IPS-NIHi11 (cell line): ENCODE measurements at regions not wholly inside any gene's neighbourhood (a gene's known extent, or its start where the extent isn't known, plus 50 kb on each side); places are given as distances from the start of the nearest gene placed in this dataset.
A peak's percentile ranks its signal among the peaks of the same experiment; 100 is the strongest.

Experiments used
- DNase-seq: peaks from one replicate; pipeline ENCODE4 v3.0.0; 2012; ENCODE audit warnings: mixed read lengths, low spot score

DNA sequence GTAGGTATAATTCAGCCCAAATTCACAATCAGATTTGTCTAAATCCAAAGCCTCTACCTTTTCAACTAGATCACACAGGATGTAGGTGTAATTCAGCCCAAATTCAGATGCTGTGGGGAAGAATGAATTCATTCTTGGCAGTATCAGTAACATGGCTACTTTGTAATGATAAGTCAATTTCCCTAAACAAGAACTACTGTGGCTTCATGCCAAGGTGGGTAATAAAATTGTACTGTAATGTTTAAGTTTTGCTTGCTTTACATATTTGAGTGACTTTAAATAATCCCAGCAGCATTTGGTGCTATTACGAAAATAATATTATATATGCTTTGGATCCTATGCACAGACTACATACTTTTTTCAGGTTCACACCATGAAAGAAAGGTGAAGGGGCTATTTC, 239.1 kb downstream of the HDGFL1 start:
- DNase-seq, result no peak

DNA sequence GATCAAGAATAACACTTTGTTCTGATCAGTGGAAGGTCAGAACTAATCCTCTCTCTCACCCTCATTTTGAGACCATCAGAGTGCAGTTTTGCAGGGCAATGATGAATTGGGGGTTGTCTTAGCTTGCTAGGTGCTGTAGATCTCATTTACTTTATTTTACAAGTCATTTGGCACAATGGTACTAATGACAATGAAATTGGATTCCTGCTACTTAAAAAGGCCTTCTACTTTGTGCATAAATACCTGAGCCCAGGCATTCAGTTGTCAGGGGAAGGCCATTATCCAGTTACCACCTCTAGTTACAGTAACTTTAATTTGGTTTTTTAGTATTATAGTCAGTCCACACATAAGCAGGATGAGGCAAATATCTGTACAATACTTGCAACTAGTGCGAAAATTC, 240.0 kb downstream of the HDGFL1 start:
- DNase-seq, result no peak

DNA sequence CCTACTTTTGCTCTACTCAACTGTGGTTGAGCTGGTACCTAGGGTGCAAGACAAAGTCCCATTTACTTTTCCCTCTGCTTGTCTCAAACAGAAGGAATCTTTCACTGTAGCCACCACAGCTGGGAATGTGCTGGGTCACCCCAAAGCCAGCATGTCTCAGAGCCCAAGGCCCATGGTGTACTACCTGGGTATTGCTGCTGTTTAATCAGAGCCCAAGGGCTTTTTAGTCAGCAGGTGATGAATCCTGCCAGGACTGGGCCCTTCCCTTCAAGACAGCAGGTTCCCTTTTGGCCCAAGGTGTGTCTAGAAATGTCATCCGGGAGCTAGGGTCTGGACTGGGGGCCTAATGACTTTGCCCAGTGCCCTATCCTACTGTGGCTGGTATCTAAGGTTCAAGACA, 249.8 kb downstream of the HDGFL1 start:
- no peak for DNase-seq

DNA sequence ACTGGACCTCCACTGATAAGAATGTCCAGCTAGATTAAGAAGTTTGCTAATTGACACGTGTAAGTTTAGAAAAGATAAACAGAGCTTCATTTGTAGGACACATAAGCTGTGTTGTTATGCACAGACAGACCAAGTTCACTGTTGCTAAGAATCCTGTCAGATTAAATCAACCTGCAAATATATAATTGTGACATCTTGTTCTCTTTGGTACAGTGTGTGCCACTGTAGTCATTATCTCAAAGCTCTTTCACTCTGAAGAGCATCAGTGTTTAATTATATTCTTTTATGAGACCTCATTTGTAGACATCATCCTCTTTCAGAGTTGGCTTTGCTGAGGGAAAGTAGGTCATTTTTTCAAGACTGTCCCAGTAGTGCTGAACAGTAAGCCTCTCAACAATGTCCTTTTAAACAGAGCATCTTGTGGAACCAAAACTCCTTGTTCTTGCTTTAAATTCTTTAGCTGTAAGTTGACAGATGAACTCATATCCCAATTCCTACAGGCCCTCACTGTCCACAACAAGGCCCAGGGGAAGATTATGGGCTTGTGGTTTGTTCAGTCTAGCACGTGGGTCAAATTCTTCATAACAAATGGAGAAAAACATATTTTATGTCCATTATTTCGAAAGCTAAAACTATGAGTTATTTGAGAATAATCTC, 252.4 kb downstream of the HDGFL1 start:
- no peak for DNase-seq

DNA sequence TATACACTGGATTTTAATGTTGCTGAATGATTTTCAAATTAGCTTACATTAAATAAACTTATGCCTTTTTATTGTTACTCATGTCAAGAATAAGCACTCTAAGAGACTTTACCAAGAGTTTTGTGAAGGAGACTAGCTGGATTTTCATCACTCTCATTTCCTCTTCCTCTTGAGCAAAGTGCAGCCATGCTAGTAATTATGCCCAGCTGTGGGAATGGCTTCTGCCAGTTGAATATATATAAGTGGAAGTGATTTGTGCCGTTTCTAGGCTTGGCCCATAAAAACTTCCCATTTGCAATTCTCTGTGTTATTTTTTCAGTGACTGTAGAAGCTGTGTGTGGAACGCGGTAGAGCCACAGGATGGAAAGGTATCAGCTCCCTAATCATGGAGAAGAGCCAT, 255.8 kb downstream of the HDGFL1 start:
- no peak for DNase-seq

DNA sequence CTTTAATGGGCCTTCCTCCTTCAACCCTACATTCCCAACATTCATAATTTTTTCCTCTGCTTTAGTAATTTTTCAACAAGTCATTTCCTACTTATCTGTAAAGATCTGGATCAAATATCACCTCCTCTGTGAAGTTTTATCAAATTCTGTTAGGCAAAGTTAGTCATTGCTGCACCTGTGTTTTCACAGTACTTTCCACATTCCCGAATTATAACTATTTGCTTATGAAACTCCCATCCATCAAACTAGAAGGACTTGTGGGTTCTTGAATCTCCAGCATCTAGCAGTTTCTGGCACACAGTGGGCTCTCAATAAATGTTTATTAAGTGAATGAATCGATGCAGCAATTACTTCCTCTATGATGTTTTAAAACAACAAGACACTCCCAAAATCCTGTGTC, 257.6 kb downstream of the HDGFL1 start:
- DNase-seq, result no peak

DNA sequence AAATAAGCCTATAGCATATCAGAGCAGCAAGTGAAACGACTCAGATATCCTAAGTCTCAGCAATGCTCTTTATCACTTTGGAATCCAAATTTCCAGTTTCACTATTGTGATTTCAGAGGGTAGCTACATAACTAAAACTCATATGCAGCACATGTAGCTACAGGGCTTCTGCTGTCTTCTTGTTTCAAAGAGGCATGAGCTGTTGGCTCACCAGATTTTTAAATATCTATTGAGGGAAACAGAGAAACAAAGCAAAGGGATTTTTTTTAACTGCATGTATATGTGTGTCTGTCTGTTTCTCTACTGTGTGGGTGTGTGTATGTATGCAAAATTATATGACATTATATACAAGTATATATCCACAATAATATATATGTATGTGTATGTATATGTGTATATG, 258.4 kb downstream of the HDGFL1 start:
- no peak for DNase-seq

DNA sequence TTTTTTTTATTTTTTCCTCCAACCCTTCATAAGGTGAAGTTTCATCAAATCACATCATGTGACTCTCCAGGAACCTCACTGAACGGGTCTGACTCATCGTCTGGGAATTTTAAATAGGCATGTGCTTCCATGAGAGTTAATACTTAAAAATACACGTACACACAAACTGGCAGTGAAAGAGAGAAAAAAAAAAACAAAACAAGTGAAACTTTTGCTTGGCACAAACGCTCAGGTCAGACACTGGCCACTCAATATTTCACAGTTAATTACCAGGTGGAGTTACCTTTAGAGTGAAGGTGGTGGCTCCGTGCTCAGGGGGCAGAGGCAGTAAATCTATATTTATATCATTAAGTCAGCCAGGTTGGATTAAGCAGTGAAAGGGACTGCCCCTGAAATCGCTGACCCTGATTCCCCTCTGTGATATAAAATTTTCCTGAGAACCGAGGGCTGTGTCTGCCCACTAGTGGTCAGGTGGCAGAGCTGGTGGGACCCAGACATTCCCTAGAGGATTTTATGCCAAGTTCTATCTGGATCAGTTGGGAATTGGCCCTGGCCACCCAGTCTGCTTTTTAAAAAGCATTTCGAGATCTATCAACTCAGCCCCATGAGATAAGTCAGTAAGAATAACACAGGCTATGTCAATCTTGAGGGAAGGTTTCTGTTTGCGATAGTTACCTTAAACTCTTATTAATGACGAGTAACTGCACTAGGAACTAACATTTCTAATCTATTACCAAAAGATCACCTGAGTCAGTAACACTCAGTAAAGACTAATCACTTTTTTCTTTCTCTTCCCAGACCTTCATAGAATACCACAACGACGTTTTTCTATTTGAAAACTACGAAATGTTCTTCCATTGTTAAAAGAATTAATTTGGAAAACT, 259.1 kb downstream of the HDGFL1 start:
- DNase-seq, result peak; percentile 80

DNA sequence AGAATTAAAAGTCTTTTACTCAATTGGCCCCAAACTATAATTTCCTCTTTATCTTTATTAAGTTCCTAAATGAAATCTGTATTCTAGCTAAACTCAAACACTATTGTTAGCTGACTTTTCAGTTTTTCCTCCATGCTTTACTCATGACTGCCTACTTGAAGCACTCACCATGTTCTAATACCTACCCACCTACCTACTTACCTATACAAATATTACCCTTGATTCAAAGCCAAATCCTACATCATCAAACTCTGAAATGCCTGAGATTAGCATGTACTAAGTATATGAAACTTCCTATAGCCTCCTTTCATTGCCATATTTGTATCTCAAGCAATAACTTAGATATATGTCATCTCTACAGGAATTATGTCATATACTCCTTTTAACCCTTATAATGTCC, 259.7 kb downstream of the HDGFL1 start:
- no peak for DNase-seq

DNA sequence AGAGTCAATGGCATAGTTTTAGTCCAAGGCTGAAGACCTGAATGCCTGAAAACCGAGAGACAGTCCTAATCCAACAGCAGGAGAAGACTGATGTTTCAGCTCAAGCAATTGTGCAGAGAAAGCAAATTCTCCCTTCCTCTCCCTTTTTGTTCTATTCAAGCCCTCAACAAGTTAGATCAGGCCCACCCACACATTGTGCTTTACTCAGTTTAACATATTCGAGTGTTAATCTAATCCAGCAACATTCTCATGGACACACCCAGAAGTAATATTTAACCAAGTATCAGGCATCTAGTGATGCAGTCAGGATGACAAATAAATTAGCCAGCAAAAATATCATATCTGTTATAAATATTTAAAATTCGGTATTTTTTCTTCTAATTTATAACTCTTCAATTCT, 261.1 kb downstream of the HDGFL1 start:
- DNase-seq, result no peak

DNA sequence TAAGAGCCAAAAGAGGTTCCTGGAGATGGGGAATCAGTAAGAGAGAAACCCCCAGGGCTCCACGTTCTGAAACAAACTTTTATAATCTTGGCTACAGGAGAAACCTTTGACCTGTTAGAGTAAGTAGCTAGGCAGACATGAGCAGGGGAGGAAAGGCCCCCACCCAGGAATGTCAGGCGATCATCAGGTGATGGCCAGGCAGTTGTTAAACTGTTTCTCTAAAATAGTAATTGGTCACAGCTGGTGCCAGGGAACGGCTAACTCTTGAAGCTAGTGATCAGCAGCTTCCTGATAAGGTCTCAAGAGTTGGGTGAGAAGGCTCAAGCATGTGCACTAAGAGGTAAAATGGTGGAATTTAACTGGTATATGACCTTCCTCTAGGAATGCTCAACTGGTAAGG, 263.8 kb downstream of the HDGFL1 start:
- DNase-seq, result no peak

DNA sequence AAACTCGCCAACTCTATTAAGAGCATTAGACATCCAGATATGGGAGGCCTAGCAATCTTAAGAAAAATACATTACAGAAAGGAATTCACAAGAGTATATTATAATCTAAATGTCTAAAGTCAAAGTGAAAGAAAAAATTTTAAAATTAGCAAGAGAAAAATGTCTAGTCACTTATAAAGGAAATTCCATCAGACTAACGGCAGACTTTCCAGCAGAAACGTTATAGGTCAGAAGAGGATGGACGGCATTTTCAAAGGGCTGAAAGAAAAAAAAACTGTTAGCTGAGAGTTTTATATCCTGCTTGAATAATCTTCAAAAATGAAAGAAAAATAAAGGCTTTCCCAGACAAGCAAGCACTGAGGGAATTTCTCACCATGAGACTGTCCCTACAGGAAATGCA, 269.0 kb downstream of the HDGFL1 start:
- DNase-seq, result no peak

DNA sequence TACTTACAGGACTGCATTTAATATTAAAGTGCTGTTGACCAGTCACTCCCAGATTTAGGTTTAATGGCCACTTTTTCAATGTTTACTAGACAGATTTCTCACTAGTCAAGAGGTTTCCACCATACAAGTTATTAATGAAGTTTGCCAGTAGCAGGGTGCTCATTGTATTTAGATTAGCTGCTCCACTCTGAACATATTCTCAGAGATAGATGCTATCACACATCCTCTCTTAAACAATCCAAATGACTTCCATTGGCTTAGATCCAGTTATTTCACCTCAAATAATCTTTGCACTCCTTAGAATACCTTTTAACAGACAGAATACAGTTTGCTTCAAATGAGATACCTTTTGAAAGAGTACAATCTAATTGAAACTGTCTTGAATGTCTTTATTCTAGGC, 276.1 kb downstream of the HDGFL1 start:
- DNase-seq, result no peak

DNA sequence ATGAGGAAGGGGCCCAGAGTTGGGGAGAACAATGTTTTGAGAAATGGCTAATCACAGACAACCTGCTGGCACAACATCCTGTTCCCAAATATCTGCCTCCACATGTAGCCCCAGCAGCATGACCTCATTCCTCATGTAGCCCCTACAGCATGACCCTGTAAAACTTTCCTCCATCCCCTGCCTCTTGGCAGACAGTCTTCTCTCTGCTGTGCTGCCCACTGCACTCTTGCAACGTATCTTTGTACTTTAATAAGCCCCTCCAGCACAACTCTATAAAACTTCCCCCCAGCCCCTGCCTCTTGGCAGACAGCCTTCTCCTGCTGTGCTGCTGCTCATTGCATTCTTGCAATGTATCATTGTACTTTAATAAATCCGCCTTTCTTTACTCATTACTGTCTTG, 278.8 kb downstream of the HDGFL1 start:
- no peak for DNase-seq

DNA sequence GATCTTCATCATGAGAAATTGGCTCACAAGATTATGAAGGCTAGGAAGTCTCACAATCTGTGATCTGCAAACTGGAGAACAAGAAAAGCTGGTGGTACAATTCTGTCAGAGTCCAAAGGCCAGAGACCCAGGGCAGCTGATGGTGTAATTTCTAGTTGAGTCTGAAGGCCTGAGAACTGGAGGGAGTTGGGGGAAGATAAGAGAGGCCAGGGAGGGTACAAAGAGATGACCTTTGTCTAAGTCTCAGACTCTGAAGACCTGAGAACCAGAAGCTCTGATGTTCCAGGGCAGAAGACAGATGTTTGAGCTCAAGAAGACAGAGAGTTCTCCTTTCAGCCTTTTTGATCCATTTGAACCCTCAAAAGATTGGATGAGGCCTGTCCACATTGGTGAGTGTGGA, 280.6 kb downstream of the HDGFL1 start:
- no peak for DNase-seq

DNA sequence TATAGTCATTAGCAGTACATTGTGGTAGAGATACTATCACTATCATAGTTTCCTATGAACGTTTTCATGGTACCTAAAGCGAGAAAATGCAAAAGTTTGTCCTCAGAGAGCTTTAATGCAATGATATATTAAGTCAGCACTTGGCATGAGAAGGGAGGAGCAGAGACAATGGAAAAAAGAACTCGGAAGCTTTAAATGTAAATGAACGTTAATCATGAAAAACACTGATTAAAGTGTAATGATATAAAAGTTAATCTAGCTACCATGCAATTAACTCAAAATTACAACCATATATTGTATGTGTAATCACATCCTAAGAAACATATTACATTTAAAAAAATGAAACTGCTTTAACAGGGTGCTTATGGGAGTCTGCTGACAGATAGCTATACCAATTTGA, 282.7 kb downstream of the HDGFL1 start:
- no peak for DNase-seq

DNA sequence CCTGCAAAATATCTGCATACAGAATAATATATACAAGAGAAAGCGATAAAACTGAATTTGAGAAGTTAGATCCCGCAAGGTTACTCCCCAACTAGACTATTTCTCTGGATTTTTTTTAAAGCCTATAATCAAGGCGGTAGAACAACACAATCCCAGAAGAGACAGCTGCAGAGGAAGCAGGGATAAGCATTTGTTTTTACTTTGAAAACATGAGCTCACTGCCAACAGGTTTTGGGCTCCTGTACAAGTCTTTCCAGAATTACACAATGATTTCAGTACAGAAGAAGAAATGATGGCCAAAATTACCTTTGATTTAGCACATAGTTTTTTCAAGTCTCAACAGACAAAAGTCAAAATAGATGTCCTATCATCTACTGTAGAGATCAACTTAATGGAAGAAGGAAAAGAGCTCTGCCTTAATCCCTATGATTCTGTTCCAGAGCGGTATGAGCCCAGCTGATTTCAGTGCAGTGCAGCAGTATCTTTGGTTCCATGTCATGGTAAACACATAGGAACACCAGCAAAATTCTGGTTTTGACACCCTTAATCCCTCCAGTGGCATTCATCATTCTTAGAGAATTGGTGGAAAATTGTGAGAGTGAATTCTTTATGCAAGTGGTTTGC, 304.3 kb downstream of the HDGFL1 start:
- DNase-seq, result no peak

DNA sequence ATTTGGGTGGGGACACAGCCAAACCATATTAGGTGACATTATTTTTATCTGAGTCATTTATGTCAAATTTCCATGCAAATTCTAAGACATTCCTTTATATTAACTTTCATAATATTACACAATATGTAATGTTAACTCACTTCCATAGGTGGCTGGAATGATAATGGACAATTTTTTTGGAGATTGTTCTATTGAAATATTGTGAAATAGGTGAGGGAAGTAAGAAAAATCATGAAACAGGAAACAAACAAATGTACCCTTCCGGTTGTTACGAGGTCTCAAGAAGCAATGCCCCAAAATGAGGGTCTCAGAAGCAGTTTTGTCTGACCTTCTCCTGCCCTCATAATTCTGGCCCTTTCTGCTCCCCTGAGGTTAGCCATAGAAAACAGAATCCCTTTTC, 306.5 kb downstream of the HDGFL1 start:
- no peak for DNase-seq

DNA sequence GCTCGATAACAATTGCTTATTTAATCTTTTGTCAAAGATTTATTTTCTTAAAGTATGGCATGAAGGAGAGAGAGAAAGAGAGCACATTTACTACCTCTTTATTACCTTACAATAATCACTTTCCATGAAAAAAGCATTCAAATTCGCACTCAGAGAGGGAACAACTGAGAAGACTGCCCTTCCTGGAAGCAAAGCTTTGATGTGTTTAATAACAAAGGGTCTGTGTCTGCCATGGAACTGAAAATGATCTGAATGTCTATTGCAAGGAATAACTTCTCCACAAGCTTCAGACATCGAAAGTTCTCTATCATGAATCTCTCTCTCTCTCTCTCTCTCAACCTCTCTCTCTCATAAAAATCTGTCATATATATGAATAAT, 308.9 kb downstream of the HDGFL1 start:
- DNase-seq, result no peak

DNA sequence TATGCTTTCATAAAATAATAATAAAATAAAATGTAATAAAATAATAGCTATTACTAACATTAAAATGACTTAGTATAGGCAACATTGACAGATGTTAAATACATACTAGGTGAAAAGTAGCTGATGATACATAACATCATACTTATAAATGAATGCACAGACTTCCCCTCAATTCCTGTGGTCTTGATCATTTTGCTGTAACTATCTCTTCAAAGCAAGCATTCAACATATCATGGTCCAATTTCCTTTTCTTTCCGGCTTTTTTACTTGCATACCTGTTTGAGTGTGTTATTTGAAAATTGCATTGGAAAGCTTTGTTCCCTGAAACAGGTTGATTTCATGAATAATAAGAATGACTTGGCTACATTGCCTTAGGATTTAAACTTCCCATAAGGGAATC, 309.3 kb downstream of the HDGFL1 start:
- no peak for DNase-seq

DNA sequence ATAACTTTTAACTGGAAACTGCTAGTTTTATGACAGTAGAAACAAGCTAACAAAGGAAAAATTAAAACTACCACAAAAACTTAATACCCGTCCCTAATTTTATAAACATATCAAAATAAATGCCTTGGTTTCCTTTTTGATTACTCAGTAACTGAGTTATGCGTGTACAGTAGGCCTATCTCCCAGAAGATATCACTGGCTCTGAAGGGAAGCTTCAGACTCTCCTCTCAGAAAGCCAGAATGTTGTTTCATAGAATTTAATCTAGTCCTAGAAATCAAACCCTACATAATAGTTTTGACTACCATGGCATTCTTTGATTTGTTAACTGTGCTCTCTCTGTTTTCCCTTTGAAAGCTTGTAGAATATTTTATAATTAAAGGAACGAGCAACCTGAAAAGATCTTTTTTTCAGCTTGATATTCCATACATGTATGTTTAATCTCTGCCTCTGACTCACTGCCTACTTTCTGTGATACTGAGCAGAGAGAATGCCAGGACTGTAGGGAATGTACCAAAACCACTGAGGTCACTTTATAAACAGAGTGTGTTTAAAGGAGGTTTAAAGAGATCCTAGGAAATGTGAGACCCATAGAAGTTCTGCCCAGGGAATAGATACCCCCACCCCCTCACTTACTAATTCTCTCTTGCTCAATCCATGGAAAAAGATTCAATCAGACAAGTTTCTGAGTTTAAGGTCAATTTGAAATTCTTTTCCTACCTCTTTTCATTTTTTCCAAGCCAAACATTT, 311.5 kb downstream of the HDGFL1 start:
- no peak for DNase-seq

DNA sequence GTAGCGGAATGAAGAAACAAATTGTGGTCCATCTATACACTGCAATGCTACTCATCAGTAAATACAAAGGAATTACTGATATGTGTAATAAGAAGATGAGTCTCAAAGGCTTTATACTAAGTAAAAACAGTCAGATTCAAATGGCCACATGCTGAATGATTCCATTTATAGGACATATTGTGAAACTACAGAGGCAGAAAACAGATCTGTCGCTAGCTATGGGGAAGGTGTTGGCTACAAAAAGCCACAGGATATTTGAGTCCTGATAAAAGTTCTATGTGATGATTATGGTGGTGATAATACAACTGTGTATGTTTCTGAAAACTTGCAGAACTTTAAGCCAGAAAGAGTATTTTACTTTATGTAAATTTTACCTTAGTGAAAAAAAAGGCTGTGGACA, 313.2 kb downstream of the HDGFL1 start:
- no peak for DNase-seq
